Keratinocyte (primary cell): ENCODE measurements at regions not wholly inside any gene's neighbourhood (a gene's known extent, or its start where the extent isn't known, plus 50 kb on each side); places are given as distances from the start of the nearest gene placed in this dataset.

Experiments used
- DNase-seq: peaks from one replicate; pipeline ENCODE4 v3.0.0-alpha.2; 2011; ENCODE audit warnings: low read depth, missing footprints, low spot score
- FAIRE-seq: peaks from 2 replicates; lab custom pipeline; 2011; peaks lifted over from hg19 to GRCh38; lab: Jason Lieb, UNC
- H2AFZ ChIP-seq: 2 replicates; pipeline ENCODE4 v1.6.0; 2012; ENCODE audit warnings: low read length, control low read depth, inconsistent platforms; ENCODE audit not compliant: control insufficient read depth
- H3K27ac ChIP-seq: 2 replicates; pipeline ENCODE4 v1.5.1; 2011; ENCODE audit warnings: low read length; ENCODE audit not compliant: control insufficient read depth, insufficient read depth
- H3K27me3 ChIP-seq: 3 replicates; pipeline ENCODE4 v1.6.0; 2011; ENCODE audit warnings: low read length; ENCODE audit not compliant: control insufficient read depth, insufficient read depth; ENCODE audit errors: extremely low read depth
- H3K36me3 ChIP-seq, 2 experiments: 2 replicates in 1 of 2; 3 replicates in 1 of 2; pipeline ENCODE4 v1.5.1; 2011; ENCODE audit warnings: low read length in 2 of 2, mild to moderate bottlenecking in 1 of 2; ENCODE audit not compliant: control insufficient read depth in 2 of 2, insufficient read depth in 2 of 2; ENCODE audit errors: extremely low read depth in 1 of 2
- H3K4me1 ChIP-seq: 3 replicates; pipeline ENCODE4 v1.5.1; 2011; ENCODE audit warnings: low read length; ENCODE audit not compliant: control insufficient read depth, insufficient read depth; ENCODE audit errors: extremely low read depth
- H3K4me2 ChIP-seq: 3 replicates; pipeline ENCODE4 v1.6.0; 2011; ENCODE audit warnings: low read depth, low read length; ENCODE audit not compliant: control insufficient read depth, insufficient read depth; ENCODE audit errors: extremely low read depth
- H3K4me3 ChIP-seq, 3 experiments: fragments of 200-600 bp in 1 of 3; sonication (generic) in 1 of 3; 2 replicates in 2 of 3; 3 replicates in 1 of 3; pipeline ENCODE4 v1.5.1; 2011 to 2016; ENCODE audit warnings: low read length in 3 of 3, mild to moderate bottlenecking in 3 of 3, control low read depth in 2 of 3, inconsistent platforms in 1 of 3, low read depth in 1 of 3, mixed read lengths in 1 of 3, mixed run types in 1 of 3, moderate library complexity in 1 of 3; ENCODE audit not compliant: control insufficient read depth in 2 of 3, insufficient read depth in 2 of 3; ENCODE audit errors: extremely low read depth in 1 of 3
- H3K79me2 ChIP-seq: 2 replicates; pipeline ENCODE4 v1.6.0; 2012; ENCODE audit warnings: low read length; ENCODE audit not compliant: control insufficient read depth, insufficient read depth
- H3K9ac ChIP-seq: 3 replicates; pipeline ENCODE4 v1.6.0; 2011; ENCODE audit warnings: low read length; ENCODE audit not compliant: control insufficient read depth, insufficient read depth; ENCODE audit errors: extremely low read depth
- H3K9me1 ChIP-seq: 3 replicates; pipeline ENCODE4 v1.6.0; 2011; ENCODE audit warnings: low read length; ENCODE audit not compliant: control insufficient read depth, insufficient read depth; ENCODE audit errors: extremely low read depth
- H3K9me3 ChIP-seq: 2 replicates; pipeline ENCODE4 v1.5.1; 2012; ENCODE audit warnings: low read depth, low read length; ENCODE audit not compliant: control insufficient read depth
- H4K20me1 ChIP-seq: 3 replicates; pipeline ENCODE4 v1.6.0; 2011; ENCODE audit warnings: low read length; ENCODE audit not compliant: control insufficient read depth, insufficient read depth; ENCODE audit errors: extremely low read depth
- EZH2 ChIP-seq: IDR thresholded peaks from one replicate; pipeline ENCODE4 v1.6.1; 2012; ENCODE audit warnings: inconsistent platforms, mild to moderate bottlenecking, low read length, moderate library complexity
- dilution Hi-C: fragments of 300-500 bp; cut with MboI; formaldehyde crosslinking; loops from one replicate; pipeline ENCODE4 v1.7.0; 2020; ENCODE audit warnings: low sequenced_read_pairs; ENCODE audit not compliant: extremely low pct_ligation_motif_present
- TF ChIP-seq, protein P1 (sequence below), 3 experiments: IDR thresholded peaks in 1 of 3; conservative IDR thresholded peaks in 1 of 3; optimal IDR thresholded peaks in 1 of 3; 2 replicates in 2 of 3; 3 replicates in 1 of 3; pipeline versions ENCODE3 to v1.5.1; 2011; ENCODE audit warnings: low read length in 3 of 3, mild to moderate bottlenecking in 3 of 3, moderate library complexity in 2 of 3, control low read depth in 1 of 3, inconsistent platforms in 1 of 3; ENCODE audit not compliant: insufficient read depth in 2 of 3; ENCODE audit errors: extremely low read depth in 1 of 3

DNA sequence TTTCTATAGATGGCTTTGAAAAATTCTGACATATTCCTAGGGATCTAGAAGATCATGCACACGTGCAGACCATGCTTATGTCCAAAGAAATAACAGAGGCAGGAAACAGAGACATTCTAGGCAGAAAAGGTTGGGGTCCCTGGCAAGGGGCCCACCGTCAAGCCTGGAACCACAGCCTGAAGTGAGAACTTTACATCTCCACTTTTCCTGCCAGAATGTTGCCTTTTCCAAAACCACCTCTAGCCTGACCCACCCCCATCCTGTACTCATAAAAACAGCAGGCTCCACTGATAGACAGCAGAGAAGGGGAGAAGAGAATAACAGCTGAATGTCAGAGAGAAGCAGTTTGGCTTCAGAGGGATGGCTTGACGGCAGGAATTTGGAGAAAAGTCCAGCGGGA is 257.3 kb upstream of the NT5E start:
- no peak overlapping the region for H3K27ac ChIP-seq
- DNase-seq (no peak), FAIRE-seq (no peak)
- no peaks in the 10 kb centered on the region for H4K20me1 ChIP-seq
- H3K36me3 ChIP-seq: no peaks in the 10 kb centered on the region
- dilution Hi-C loops: no loop called here
- no peaks in the 10 kb centered on the region for H3K9me3 ChIP-seq
- H3K4me1 ChIP-seq: no peaks in the 10 kb centered on the region
- H3K4me3 ChIP-seq: no peak overlapping the region
- H3K9me1 ChIP-seq: no peaks in the 10 kb centered on the region
- no peaks in the 10 kb centered on the region for H3K79me2 ChIP-seq
- H2AFZ ChIP-seq: no peak overlapping the region
- TF ChIP-seq, protein P1, sequence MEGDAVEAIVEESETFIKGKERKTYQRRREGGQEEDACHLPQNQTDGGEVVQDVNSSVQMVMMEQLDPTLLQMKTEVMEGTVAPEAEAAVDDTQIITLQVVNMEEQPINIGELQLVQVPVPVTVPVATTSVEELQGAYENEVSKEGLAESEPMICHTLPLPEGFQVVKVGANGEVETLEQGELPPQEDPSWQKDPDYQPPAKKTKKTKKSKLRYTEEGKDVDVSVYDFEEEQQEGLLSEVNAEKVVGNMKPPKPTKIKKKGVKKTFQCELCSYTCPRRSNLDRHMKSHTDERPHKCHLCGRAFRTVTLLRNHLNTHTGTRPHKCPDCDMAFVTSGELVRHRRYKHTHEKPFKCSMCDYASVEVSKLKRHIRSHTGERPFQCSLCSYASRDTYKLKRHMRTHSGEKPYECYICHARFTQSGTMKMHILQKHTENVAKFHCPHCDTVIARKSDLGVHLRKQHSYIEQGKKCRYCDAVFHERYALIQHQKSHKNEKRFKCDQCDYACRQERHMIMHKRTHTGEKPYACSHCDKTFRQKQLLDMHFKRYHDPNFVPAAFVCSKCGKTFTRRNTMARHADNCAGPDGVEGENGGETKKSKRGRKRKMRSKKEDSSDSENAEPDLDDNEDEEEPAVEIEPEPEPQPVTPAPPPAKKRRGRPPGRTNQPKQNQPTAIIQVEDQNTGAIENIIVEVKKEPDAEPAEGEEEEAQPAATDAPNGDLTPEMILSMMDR (optimal IDR thresholded peaks at IDR 0.05 in 1 of 3, IDR thresholded peaks at IDR 0.05 in 1 of 3, conservative IDR thresholded peaks at IDR 0.05 in 1 of 3; ENCODE audit: extremely low read depth in 1 of 3, insufficient read depth in 2 of 3, low read length in 3 of 3): no peak
- no peak for TF ChIP-seq EZH2
- no peak overlapping the region for H3K4me2 ChIP-seq
- H3K9ac ChIP-seq: no peak overlapping the region
- no peaks in the 10 kb centered on the region for H3K27me3 ChIP-seq

- no peaks in the 10 kb centered on the region for H4K20me1 ChIP-seq
- no peaks in the 10 kb centered on the region for H3K27me3 ChIP-seq
- H3K9ac ChIP-seq: no peak overlapping the region
- TF ChIP-seq EZH2: no peak
- TF ChIP-seq, protein P1 (optimal IDR thresholded peaks at IDR 0.05 in 1 of 3, IDR thresholded peaks at IDR 0.05 in 1 of 3, conservative IDR thresholded peaks at IDR 0.05 in 1 of 3; ENCODE audit: extremely low read depth in 1 of 3, insufficient read depth in 2 of 3, low read length in 3 of 3): no peak
- dilution Hi-C loops: no loop called here
- FAIRE-seq: no peak
- H2AFZ ChIP-seq: no peak overlapping the region
- no peak overlapping the region for H3K4me3 ChIP-seq
- no peak overlapping the region for H3K4me2 ChIP-seq
- no peaks in the 10 kb centered on the region for H3K79me2 ChIP-seq
- no peaks in the 10 kb centered on the region for H3K9me1 ChIP-seq
- no peaks in the 10 kb centered on the region for H3K4me1 ChIP-seq
- no peak overlapping the region for H3K27ac ChIP-seq
- no peaks in the 10 kb centered on the region for H3K36me3 ChIP-seq
- no peaks in the 10 kb centered on the region for H3K9me3 ChIP-seq
- no peak for DNase-seq
Observed at GRCh38 chr6:85192186-85192585, 257.7 kb upstream of the NT5E start.
